Smooth muscle cell (in vitro differentiated cells): ENCODE measurements at regions not wholly inside any gene's neighbourhood (a gene's known extent, or its start where the extent isn't known, plus 50 kb on each side); places are given as distances from the start of the nearest gene placed in this dataset.
"Not testable (repeated sequence)": the region's sequence is repeated elsewhere in the genome, so short reads cannot be mapped to it uniquely, and the experiment has no call there.

ENCODE experiments used
- DNase-seq: peaks from one replicate; lab custom pipeline; 2025; ENCODE audit not compliant: unreplicated experiment; lab: John Stamatoyannopoulos, UW
- H2AFZ ChIP-seq: fragments of 200-600 bp; sonication (generic); 2 replicates; pipeline ENCODE4 v1.6.0; 2016; ENCODE audit warnings: antibody characterized with exemption, low read depth, mild to moderate bottlenecking
- H3F3A ChIP-seq: fragments of 200-600 bp; sonication (generic); 2 replicates; pipeline ENCODE4 v1.6.0; 2017; ENCODE audit warnings: antibody characterized with exemption, low read depth
- H3K27ac ChIP-seq: fragments of 200-600 bp; sonication (generic); 2 replicates; pipeline ENCODE4 v1.5.1; 2016; ENCODE audit warnings: low read depth, mild to moderate bottlenecking
- H3K27me3 ChIP-seq: fragments of 200-600 bp; sonication (generic); 2 replicates; pipeline ENCODE4 v1.6.1; 2016; ENCODE audit warnings: low read depth, mild to moderate bottlenecking
- H3K36me3 ChIP-seq: fragments of 200-600 bp; sonication (generic); 2 replicates; pipeline ENCODE4 v1.5.1; 2016; ENCODE audit warnings: low read depth
- H3K4me1 ChIP-seq: fragments of 200-600 bp; sonication (generic); 2 replicates; pipeline ENCODE4 v1.5.1; 2016; ENCODE audit warnings: low read depth
- H3K4me2 ChIP-seq: fragments of 200-600 bp; sonication (generic); 2 replicates; pipeline ENCODE4 v1.6.0; 2016; ENCODE audit warnings: mild to moderate bottlenecking
- H3K4me3 ChIP-seq: fragments of 200-600 bp; sonication (generic); 2 replicates; pipeline ENCODE4 v1.5.1; 2016; ENCODE audit warnings: mild to moderate bottlenecking
- H3K79me2 ChIP-seq: fragments of 200-600 bp; sonication (generic); 2 replicates; pipeline ENCODE4 v1.6.0; 2016; ENCODE audit warnings: low read depth, mild to moderate bottlenecking
- H3K9ac ChIP-seq: fragments of 200-600 bp; sonication (generic); 2 replicates; pipeline ENCODE4 v1.6.0; 2016; ENCODE audit warnings: low read depth
- H3K9me3 ChIP-seq: fragments of 200-600 bp; sonication (generic); replicated peaks from 2 replicates; pipeline ENCODE4 v1.5.1; 2016; ENCODE audit warnings: low read depth
- H4K20me1 ChIP-seq: fragments of 200-600 bp; sonication (generic); 2 replicates; pipeline ENCODE4 v1.6.0; 2016; ENCODE audit warnings: low read depth
- CTCF ChIP-seq: fragments of 200-600 bp; sonication (generic); IDR thresholded peaks from 2 replicates; pipeline ENCODE4 v1.5.1; 2017; ENCODE audit warnings: borderline replicate concordance, mild to moderate bottlenecking, antibody characterized with exemption; ENCODE audit not compliant: insufficient read depth, poor library complexity, severe bottlenecking
- WGBS: methylation state at CpG from one replicate; pipeline ENCODE4 v1.1.7; 2016; ENCODE audit warnings: low lambda C conversion rate; 5-methylcytosine and 5-hydroxymethylcytosine counted together

GRCh38 chr11:123323568-123323967 is 106.5 kb upstream of the GRAMD1B start:
- no peak for TF ChIP-seq CTCF
- H2AFZ ChIP-seq: no peak overlapping the region
- no peaks in the 10 kb centered on the region for H3K4me1 ChIP-seq
- no peaks in the 10 kb centered on the region for H3K9me3 ChIP-seq
- H3F3A ChIP-seq: no peaks in the 10 kb centered on the region
- no peak overlapping the region for H3K27ac ChIP-seq
- no peak for DNase-seq
- no peaks in the 10 kb centered on the region for H3K36me3 ChIP-seq
- no peak overlapping the region for H3K4me2 ChIP-seq
- no peak overlapping the region for H3K9ac ChIP-seq
- H3K4me3 ChIP-seq: no peak overlapping the region
- no peaks in the 10 kb centered on the region for H3K27me3 ChIP-seq
- 70% methylated on average over 3 of the region's 3 CpGs for WGBS
- H4K20me1 ChIP-seq: no peaks in the 10 kb centered on the region
- H3K79me2 ChIP-seq: no peaks in the 10 kb centered on the region

DNA sequence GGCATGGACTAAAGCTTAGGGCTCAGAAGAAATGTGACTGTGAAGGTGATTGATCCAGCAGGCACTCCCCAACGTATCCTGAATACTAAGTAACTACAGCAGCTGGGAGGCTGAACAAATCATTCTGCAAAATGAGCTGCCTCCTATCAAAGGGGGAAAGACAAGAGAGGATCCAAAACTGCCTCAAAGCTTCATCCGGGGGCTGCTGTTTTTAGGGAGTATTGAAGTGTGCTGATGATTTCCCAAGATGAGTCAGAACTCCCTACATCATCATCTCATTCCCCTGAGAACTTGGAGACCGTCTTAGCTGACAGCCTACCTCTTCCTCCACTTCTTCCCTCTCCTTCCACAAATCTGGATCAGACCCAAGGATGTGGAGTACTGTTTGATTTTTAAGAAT is 108.4 kb upstream of the GRAMD1B start:
- Histone ChIP-seq H3K4me1 (no peaks in the 10 kb centered on the region), H4K20me1 (no peaks in the 10 kb centered on the region), H3K9me3 (no peaks in the 10 kb centered on the region), H3K27me3 (no peaks in the 10 kb centered on the region), H3K9ac (no peak overlapping the region), H3K36me3 (no peaks in the 10 kb centered on the region), H3K4me2 (no peak overlapping the region), H2AFZ (no peak overlapping the region), H3K4me3 (no peak overlapping the region), H3K79me2 (no peaks in the 10 kb centered on the region), H3F3A (no peaks in the 10 kb centered on the region), H3K27ac (no peak overlapping the region)
- WGBS: 46% methylated on average over 3 of the region's 3 CpGs
- no peak for TF ChIP-seq CTCF
- DNase-seq: no peak

DNA sequence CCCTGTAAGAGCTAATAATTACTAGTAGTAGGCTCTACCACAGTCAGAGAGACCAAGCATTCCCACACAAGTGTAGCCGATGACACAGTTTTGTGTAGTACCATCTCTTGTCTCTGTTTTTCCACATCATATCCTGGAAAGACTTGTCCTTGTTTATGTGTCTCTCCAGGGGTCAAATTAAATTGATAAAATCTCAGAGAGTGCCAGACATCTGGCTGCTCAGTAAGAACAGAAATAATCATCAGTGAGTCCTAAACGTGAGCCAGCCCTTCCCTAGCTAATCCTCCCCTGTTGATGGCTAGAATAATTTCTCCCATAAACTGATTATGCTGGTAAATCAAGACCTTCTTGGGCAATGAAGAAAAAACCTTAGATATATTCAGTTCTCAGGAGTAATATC is 111.4 kb upstream of the GRAMD1B start:
- TF ChIP-seq CTCF: no peak
- H4K20me1 ChIP-seq: no peaks in the 10 kb centered on the region
- no peak for DNase-seq
- H3K79me2 ChIP-seq: no peaks in the 10 kb centered on the region
- H3K36me3 ChIP-seq: no peaks in the 10 kb centered on the region
- H3K4me1 ChIP-seq: no peaks in the 10 kb centered on the region
- no peak overlapping the region for H3K9ac ChIP-seq
- 33% methylated on average over 2 of the region's 2 CpGs for WGBS
- no peaks in the 10 kb centered on the region for H3K27me3 ChIP-seq
- no peaks in the 10 kb centered on the region for H3K9me3 ChIP-seq
- H2AFZ ChIP-seq: no peak overlapping the region
- H3K4me2 ChIP-seq: no peak overlapping the region
- no peak overlapping the region for H3K27ac ChIP-seq
- H3F3A ChIP-seq: no peaks in the 10 kb centered on the region
- H3K4me3 ChIP-seq: no peak overlapping the region

DNA sequence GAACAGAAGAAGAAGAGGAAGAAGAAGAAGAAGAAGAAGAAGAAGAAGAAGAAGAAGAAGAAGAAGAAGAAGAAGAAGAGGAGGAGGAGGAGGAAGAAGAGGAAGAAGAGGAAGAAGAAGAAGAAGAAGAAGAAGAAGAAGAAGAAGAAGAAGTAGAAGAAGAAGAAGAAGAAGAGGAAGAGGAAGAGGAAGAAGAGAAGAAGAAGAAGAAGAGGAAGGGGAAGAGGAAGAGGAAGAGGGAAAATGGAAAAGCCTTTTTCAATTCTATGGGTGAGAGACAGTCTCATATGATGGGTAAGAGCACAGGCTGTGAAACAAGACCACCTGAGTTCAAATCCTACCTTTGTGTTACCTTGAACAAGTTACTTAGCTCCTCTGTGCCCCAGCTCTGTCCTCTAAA is 111.9 kb upstream of the GRAMD1B start:
- not testable (repeated sequence) for H3K4me2 ChIP-seq, H3K4me1 ChIP-seq, H3K9me3 ChIP-seq, DNase-seq, H3F3A ChIP-seq, H3K9ac ChIP-seq, H3K79me2 ChIP-seq, H4K20me1 ChIP-seq, H3K4me3 ChIP-seq, H3K27ac ChIP-seq, H2AFZ ChIP-seq, H3K36me3 ChIP-seq, H3K27me3 ChIP-seq
